ENCODE measurements at regions not wholly inside any gene's neighbourhood (a gene's known extent, or its start where the extent isn't known, plus 50 kb on each side); places are given as distances from the start of the nearest gene placed in this dataset.

DNA sequence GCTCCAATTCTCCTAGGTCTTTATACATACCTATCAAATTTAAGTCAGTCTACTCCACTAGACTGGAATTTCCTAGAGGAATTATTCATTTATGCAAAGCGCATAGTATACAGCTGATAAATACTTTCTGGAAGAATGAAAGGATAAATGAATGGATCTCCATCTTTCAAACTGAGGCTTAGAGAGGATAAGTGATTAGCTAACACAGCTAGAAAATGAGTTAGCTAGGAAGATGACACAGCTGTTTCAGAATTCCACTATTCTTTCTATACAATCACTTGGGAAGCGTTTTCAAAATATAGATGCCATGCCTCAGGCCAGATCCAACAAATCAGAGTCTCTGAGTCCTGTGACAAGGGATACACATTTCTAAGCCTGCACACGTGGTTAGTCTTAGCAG, 1146.6 kb upstream of the ZEB2 start:
- TF ChIP-seq ZNF132 (tag by site-specific recombination; IDR thresholded peaks at IDR 0.05; ENCODE audit: borderline replicate concordance) (no peak), ZNF19 (tag by site-specific recombination; IDR thresholded peaks at IDR 0.05; ENCODE audit: low read depth) (no peak), ZIC2 (tag by site-specific recombination; IDR thresholded peaks at IDR 0.05) (no peak), ZFP37 (tag by site-specific recombination; IDR thresholded peaks at IDR 0.05) (no peak), SP3 (tag by site-specific recombination; IDR thresholded peaks at IDR 0.05) (no peak), OVOL3 (tag by site-specific recombination; IDR thresholded peaks at IDR 0.05) (no peak), ZNF664 (tag by site-specific recombination; IDR thresholded peaks at IDR 0.05) (no peak), ZNF155 (tag by site-specific recombination; IDR thresholded peaks at IDR 0.05) (no peak), KLF7 (tag by site-specific recombination; IDR thresholded peaks at IDR 0.05; ENCODE audit: borderline replicate concordance) (no peak), EGR2 (tag by site-specific recombination; IDR thresholded peaks at IDR 0.05; ENCODE audit: low read depth) (no peak), ZNF324 (tag by site-specific recombination; IDR thresholded peaks at IDR 0.05) (no peak), HOXD13 (CRISPR knock-in tag; IDR thresholded peaks at IDR 0.05; ENCODE audit: borderline replicate concordance) (no peak)
- TF ChIP-seq, protein P1, sequence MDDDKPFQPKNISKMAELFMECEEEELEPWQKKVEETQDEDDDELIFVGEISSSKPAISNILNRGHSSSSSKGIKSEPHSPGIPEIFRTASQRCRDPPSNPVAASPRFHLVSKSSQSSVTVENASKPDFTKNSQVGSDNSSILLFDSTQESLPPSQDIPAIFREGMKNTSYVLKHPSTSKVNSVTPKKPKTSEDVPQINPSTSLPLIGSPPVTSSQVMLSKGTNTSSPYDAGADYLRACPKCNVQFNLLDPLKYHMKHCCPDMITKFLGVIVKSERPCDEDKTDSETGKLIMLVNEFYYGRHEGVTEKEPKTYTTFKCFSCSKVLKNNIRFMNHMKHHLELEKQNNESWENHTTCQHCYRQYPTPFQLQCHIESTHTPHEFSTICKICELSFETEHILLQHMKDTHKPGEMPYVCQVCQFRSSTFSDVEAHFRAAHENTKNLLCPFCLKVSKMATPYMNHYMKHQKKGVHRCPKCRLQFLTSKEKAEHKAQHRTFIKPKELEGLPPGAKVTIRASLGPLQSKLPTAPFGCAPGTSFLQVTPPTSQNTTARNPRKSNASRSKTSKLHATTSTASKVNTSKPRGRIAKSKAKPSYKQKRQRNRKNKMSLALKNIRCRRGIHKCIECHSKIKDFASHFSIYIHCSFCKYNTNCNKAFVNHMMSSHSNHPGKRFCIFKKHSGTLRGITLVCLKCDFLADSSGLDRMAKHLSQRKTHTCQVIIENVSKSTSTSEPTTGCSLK (tag by site-specific recombination; IDR thresholded peaks at IDR 0.05) = no peak
- TF ChIP-seq, protein P2, sequence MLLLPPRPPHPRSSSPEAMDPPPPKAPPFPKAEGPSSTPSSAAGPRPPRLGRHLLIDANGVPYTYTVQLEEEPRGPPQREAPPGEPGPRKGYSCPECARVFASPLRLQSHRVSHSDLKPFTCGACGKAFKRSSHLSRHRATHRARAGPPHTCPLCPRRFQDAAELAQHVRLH (tag by site-specific recombination; IDR thresholded peaks at IDR 0.05) = no peak
- TF ChIP-seq, protein P3, sequence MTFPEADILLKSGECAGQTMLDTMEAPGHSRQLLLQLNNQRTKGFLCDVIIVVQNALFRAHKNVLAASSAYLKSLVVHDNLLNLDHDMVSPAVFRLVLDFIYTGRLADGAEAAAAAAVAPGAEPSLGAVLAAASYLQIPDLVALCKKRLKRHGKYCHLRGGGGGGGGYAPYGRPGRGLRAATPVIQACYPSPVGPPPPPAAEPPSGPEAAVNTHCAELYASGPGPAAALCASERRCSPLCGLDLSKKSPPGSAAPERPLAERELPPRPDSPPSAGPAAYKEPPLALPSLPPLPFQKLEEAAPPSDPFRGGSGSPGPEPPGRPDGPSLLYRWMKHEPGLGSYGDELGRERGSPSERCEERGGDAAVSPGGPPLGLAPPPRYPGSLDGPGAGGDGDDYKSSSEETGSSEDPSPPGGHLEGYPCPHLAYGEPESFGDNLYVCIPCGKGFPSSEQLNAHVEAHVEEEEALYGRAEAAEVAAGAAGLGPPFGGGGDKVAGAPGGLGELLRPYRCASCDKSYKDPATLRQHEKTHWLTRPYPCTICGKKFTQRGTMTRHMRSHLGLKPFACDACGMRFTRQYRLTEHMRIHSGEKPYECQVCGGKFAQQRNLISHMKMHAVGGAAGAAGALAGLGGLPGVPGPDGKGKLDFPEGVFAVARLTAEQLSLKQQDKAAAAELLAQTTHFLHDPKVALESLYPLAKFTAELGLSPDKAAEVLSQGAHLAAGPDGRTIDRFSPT (tag by site-specific recombination; IDR thresholded peaks at IDR 0.05) = no peak
- POLR2A ChIA-PET = no interaction called here
- no peaks in the 10 kb centered on the region for H3K4me1 ChIP-seq (ENCODE audit: control insufficient read depth, insufficient read depth, low read length)
- no peaks in the 10 kb centered on the region for H3K9me3 ChIP-seq (ENCODE audit: control insufficient read depth, insufficient read depth, low read depth, low read length)
- H3K27ac ChIP-seq (ENCODE audit: extremely low read depth, low read depth, low read length) = no peak overlapping the region
- CTCF ChIA-PET = no interaction called here
- H3K36me3 ChIP-seq (ENCODE audit: control insufficient read depth in 2 of 2, insufficient read depth in 1 of 2, low read length in 2 of 2) = no peaks in the 10 kb centered on the region
- no peak overlapping the region for H3K4me3 ChIP-seq (ENCODE audit: low read depth, low read length)

DNA sequence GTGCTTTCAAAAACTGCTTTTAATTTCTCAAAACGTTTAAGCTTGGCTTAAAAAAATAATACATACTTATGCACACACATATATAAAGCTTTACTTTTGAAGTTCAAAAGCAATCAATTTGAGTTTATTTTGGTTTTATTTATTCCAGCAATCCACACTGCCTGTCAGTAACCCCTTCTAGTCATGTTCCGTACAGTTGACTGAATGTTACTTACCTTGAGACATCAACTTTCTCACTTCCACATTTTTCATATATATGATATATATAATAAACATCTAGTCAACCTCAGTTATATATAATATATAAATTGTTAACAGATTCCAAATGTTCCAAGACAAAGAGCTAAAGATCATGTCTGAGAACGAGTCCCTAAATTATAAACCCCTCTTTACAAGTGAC, 1137.3 kb upstream of the ZEB2 start:
- Histone ChIP-seq H3K9me3 (ENCODE audit: control insufficient read depth, insufficient read depth, low read depth, low read length) (no peaks in the 10 kb centered on the region), H3K4me1 (ENCODE audit: control insufficient read depth, insufficient read depth, low read length) (no peaks in the 10 kb centered on the region), H3K27ac (ENCODE audit: extremely low read depth, low read depth, low read length) (no peak overlapping the region), H3K36me3 (ENCODE audit: control insufficient read depth in 2 of 2, insufficient read depth in 1 of 2, low read length in 2 of 2) (no peaks in the 10 kb centered on the region), H3K4me3 (ENCODE audit: low read depth, low read length) (no peak overlapping the region)
- ChIA-PET POLR2A (no interaction called here), CTCF (interaction anchor here (0.6 kb wide), 2 partner anchors 19 to 256 kb away, joined by 3 read pairs; no protein-coding TSS in a partner anchor)
- TF ChIP-seq, protein P4, sequence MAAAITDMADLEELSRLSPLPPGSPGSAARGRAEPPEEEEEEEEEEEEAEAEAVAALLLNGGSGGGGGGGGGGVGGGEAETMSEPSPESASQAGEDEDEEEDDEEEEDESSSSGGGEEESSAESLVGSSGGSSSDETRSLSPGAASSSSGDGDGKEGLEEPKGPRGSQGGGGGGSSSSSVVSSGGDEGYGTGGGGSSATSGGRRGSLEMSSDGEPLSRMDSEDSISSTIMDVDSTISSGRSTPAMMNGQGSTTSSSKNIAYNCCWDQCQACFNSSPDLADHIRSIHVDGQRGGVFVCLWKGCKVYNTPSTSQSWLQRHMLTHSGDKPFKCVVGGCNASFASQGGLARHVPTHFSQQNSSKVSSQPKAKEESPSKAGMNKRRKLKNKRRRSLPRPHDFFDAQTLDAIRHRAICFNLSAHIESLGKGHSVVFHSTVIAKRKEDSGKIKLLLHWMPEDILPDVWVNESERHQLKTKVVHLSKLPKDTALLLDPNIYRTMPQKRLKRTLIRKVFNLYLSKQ (tag by site-specific recombination; IDR thresholded peaks at IDR 0.05; ENCODE audit: borderline replicate concordance) = no peak
- TF ChIP-seq ZNF394 (tag by site-specific recombination; IDR thresholded peaks at IDR 0.05; ENCODE audit: borderline replicate concordance) (no peak), GLI2 (tag by site-specific recombination; IDR thresholded peaks at IDR 0.05; ENCODE audit: borderline replicate concordance, low read depth) (no peak), ZNF785 (tag by site-specific recombination; IDR thresholded peaks at IDR 0.05) (no peak), ZSCAN30 (tag by site-specific recombination; IDR thresholded peaks at IDR 0.05) (no peak), OSR2 (tag by site-specific recombination; IDR thresholded peaks at IDR 0.05) (no peak)
- TF ChIP-seq, protein P5, sequence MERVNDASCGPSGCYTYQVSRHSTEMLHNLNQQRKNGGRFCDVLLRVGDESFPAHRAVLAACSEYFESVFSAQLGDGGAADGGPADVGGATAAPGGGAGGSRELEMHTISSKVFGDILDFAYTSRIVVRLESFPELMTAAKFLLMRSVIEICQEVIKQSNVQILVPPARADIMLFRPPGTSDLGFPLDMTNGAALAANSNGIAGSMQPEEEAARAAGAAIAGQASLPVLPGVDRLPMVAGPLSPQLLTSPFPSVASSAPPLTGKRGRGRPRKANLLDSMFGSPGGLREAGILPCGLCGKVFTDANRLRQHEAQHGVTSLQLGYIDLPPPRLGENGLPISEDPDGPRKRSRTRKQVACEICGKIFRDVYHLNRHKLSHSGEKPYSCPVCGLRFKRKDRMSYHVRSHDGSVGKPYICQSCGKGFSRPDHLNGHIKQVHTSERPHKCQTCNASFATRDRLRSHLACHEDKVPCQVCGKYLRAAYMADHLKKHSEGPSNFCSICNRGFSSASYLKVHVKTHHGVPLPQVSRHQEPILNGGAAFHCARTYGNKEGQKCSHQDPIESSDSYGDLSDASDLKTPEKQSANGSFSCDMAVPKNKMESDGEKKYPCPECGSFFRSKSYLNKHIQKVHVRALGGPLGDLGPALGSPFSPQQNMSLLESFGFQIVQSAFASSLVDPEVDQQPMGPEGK (tag by site-specific recombination; IDR thresholded peaks at IDR 0.05) = no peak
- TF ChIP-seq, protein P6, sequence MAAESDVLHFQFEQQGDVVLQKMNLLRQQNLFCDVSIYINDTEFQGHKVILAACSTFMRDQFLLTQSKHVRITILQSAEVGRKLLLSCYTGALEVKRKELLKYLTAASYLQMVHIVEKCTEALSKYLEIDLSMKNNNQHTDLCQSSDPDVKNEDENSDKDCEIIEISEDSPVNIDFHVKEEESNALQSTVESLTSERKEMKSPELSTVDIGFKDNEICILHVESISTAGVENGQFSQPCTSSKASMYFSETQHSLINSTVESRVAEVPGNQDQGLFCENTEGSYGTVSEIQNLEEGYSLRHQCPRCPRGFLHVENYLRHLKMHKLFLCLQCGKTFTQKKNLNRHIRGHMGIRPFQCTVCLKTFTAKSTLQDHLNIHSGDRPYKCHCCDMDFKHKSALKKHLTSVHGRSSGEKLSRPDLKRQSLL (tag by site-specific recombination; IDR thresholded peaks at IDR 0.05) = no peak
- TF ChIP-seq, protein P1 (tag by site-specific recombination; IDR thresholded peaks at IDR 0.05) = no peak
- TF ChIP-seq, protein P2 (tag by site-specific recombination; IDR thresholded peaks at IDR 0.05) = no peak

All from HEK293 (cell line).